K562 (cell line): ENCODE measurements at regions not wholly inside any gene's neighbourhood (a gene's known extent, or its start where the extent isn't known, plus 50 kb on each side); places are given as distances from the start of the nearest gene placed in this dataset.

Experiments
- ATAC-seq: fragments of 200-7000 bp; cut with Tn5 transposase; 3 replicates; pipeline ENCODE4 v1.9.1; 2020; ENCODE audit warnings: moderate library complexity
- BruUV-seq: library from RNA; stranded (reverse); fragments of 400-500 nt; replicated peaks from 2 replicates; lab custom pipeline; 2021; lab: Mats Ljungman, UMichigan
- CTCF ChIA-PET: fragments of 300-600 bp; formaldehyde crosslinking; extraction: SDS; loops from one replicate; lab custom pipeline; 2021; ENCODE audit warnings: low intra/inter-chr PET ratio; lab: Yijun Ruan, JAX
- POLR2A ChIA-PET: fragments of 300-600, 350-650 bp; sonication (Branson Sonifier 250); formaldehyde crosslinking; extraction: SDS; loops from one replicate; lab custom pipeline; 2021; ENCODE audit warnings: antibody characterized with exemption, inconsistent platforms; lab: Yijun Ruan, JAX
- DNase-seq, 4 experiments: peaks; one replicate each; pipeline versions ENCODE4 v3.0.0 to v3.0.0-alpha.2; 2011 to 2018; ENCODE audit warnings: low spot score in 3 of 4, mixed read lengths in 3 of 4; ENCODE audit errors: extremely low read depth in 1 of 4
- FAIRE-seq: peaks from 2 replicates; lab custom pipeline; 2011; peaks lifted over from hg19 to GRCh38; lab: Jason Lieb, UNC
- H2AFZ ChIP-seq: 2 replicates; pipeline ENCODE4 v1.6.0; 2011; ENCODE audit warnings: low read depth, low read length, control low read depth, inconsistent platforms
- H3K27ac ChIP-seq: fragments of 200-600 bp; 3 replicates; pipeline ENCODE4 v1.8.0; 2011; ENCODE audit warnings: low read depth, mild to moderate bottlenecking, control low read depth, inconsistent platforms, low read length, moderate library complexity, mixed read lengths; ENCODE audit errors: extremely low read depth
- H3K27me3 ChIP-seq, 2 experiments: fragments of 300-600 bp in 1 of 2; 2 replicates in 1 of 2; 3 replicates in 1 of 2; pipeline versions ENCODE4 v1.6.0 to v1.8.0; 2011; ENCODE audit warnings: inconsistent platforms in 2 of 2, low read length in 2 of 2, mild to moderate bottlenecking in 1 of 2, mixed read lengths in 1 of 2, moderate library complexity in 1 of 2; ENCODE audit not compliant: control insufficient read depth in 2 of 2, insufficient read depth in 2 of 2
- H3K36me3 ChIP-seq: fragments of 300-600 bp; 3 replicates; pipeline ENCODE4 v1.8.0; 2011; ENCODE audit warnings: mild to moderate bottlenecking, low read length, inconsistent platforms; ENCODE audit not compliant: control insufficient read depth, insufficient read depth
- H3K4me1 ChIP-seq, 2 experiments: fragments of 200-600 bp in 1 of 2; replicated peaks in 1 of 2; 2 replicates in 1 of 2; 3 replicates in 1 of 2; pipeline versions ENCODE4 v1.5.1 to v1.8.0; 2011; ENCODE audit warnings: inconsistent platforms in 2 of 2, low read length in 2 of 2, mild to moderate bottlenecking in 1 of 2, mixed read lengths in 1 of 2, moderate library complexity in 1 of 2; ENCODE audit not compliant: control insufficient read depth in 2 of 2, insufficient read depth in 2 of 2
- H3K4me2 ChIP-seq: 2 replicates; pipeline ENCODE4 v1.6.1; 2011; ENCODE audit warnings: low read length, control low read depth, inconsistent platforms, mixed read lengths; ENCODE audit not compliant: insufficient read depth
- H3K4me3 ChIP-seq: fragments of 200-600 bp; sonication (generic), shearing (Covaris generic); 2 replicates; pipeline ENCODE4 v1.5.1; 2016; ENCODE audit warnings: control low read depth, inconsistent platforms
- H3K79me2 ChIP-seq: fragments of 200-600 bp; 3 replicates; pipeline ENCODE4 v1.8.0; 2011; ENCODE audit warnings: low read length, inconsistent platforms; ENCODE audit not compliant: control insufficient read depth, insufficient read depth
- H3K9ac ChIP-seq, 2 experiments: 2 replicates each; pipeline versions ENCODE4 v1.6.0 to v1.6.1; 2011; ENCODE audit warnings: low read depth in 2 of 2, low read length in 2 of 2, control low read depth in 1 of 2, inconsistent platforms in 1 of 2, mild to moderate bottlenecking in 1 of 2, mixed read lengths in 1 of 2; ENCODE audit not compliant: insufficient read depth in 1 of 2
- H3K9me1 ChIP-seq: one replicate; pipeline ENCODE4 v1.6.0; 2011; ENCODE audit warnings: inconsistent platforms, mild to moderate bottlenecking, low read length, moderate library complexity; ENCODE audit not compliant: control insufficient read depth, insufficient read depth
- H3K9me3 ChIP-seq: replicated peaks from 2 replicates; pipeline ENCODE4 v1.5.1; 2011; ENCODE audit warnings: low read depth, low read length, inconsistent platforms; ENCODE audit not compliant: control insufficient read depth, insufficient read depth
- H4K20me1 ChIP-seq: replicated peaks from 2 replicates; pipeline ENCODE4 v1.6.1; 2011; ENCODE audit warnings: low read length, inconsistent platforms, mixed read lengths; ENCODE audit not compliant: control insufficient read depth, insufficient read depth
- C11orf30 ChIP-seq: fragments of 450-650 bp; IDR thresholded peaks from 2 replicates; pipeline ENCODE4 v1.6.1; 2016; ENCODE audit warnings: low read depth, mild to moderate bottlenecking
- CREBBP ChIP-seq: IDR thresholded peaks from one replicate; pipeline ENCODE4 v1.6.1; 2012; ENCODE audit warnings: low read depth, mild to moderate bottlenecking, control low read depth, inconsistent platforms, low read length
- CTCFL ChIP-seq: IDR thresholded peaks from 2 replicates; pipeline ENCODE4 v1.6.1; 2011; ENCODE audit warnings: borderline replicate concordance, low read depth, mild to moderate bottlenecking, moderate library complexity, low read length; ENCODE audit not compliant: insufficient read depth, poor library complexity, severe bottlenecking
- E2F6 ChIP-seq, 2 experiments: IDR thresholded peaks; 2 replicates each; pipeline ENCODE4 v1.6.1; 2011; ENCODE audit warnings: borderline replicate concordance in 1 of 2, control low read depth in 1 of 2, low read depth in 1 of 2, low read length in 1 of 2, mild to moderate bottlenecking in 1 of 2, mixed read lengths in 1 of 2, moderate library complexity in 1 of 2; ENCODE audit not compliant: insufficient read depth in 1 of 2, insufficient read length in 1 of 2, poor library complexity in 1 of 2, severe bottlenecking in 1 of 2; ENCODE audit errors: extremely low read depth in 1 of 2
- LEF1 ChIP-seq: fragments of 450-650 bp; IDR thresholded peaks from 2 replicates; pipeline ENCODE4 v1.6.1; 2016; ENCODE audit warnings: mild to moderate bottlenecking
- OTX1 ChIP-seq: fragments of 450-650 bp; formaldehyde crosslinking; IDR thresholded peaks from 2 replicates; pipeline ENCODE4 v1.4.0; 2022; ENCODE audit warnings: mild to moderate bottlenecking
- PRMT5 ChIP-seq: sonication (generic); formaldehyde crosslinking; IDR thresholded peaks from 2 replicates; pipeline ENCODE4 v1.5.0; 2020; ENCODE audit warnings: missing genetic modification reagents
- ZBTB34 ChIP-seq: fragments of 250-450 bp; sonication (Bioruptor Pico); IDR thresholded peaks from 2 replicates; pipeline ENCODE4 v1.8.0; 2021; ENCODE audit warnings: mild to moderate bottlenecking, moderate library complexity
- ZC3H4 ChIP-seq: sonication (generic); formaldehyde crosslinking; IDR thresholded peaks from 2 replicates; pipeline ENCODE4 v1.9.0; 2021; ENCODE audit warnings: missing genetic modification reagents, borderline replicate concordance
- ZHX1 ChIP-seq: fragments of 150-350 bp; conservative IDR thresholded peaks from 2 replicates; pipeline ENCODE4 v1.6.1; 2014; ENCODE audit warnings: low read length
- ZNF354B ChIP-seq: fragments of 250-450 bp; sonication (Bioruptor Pico); IDR thresholded peaks from 2 replicates; pipeline ENCODE4 v1.4.0; 2020
- ZNF668 ChIP-seq: fragments of 250-450 bp; sonication (Bioruptor Pico); IDR thresholded peaks from 2 replicates; pipeline ENCODE4 v1.8.0; 2022; ENCODE audit warnings: mild to moderate bottlenecking, inconsistent platforms
- WGBS: fragments of 100-300 bp; shearing (Covaris generic); methylation state at CpG from one replicate; pipeline ENCODE4 v1.1.6; 2016; ENCODE audit warnings: low coverage, mixed read lengths; ENCODE audit not compliant: insufficient coverage; ENCODE audit errors: missing lambda C conversion rate; 5-methylcytosine and 5-hydroxymethylcytosine counted together
- in situ Hi-C: fragments of 300-500 bp; cut with MboI; formaldehyde crosslinking; loops from 4 replicates; pipeline ENCODE4 v1.15.0; 2018; ENCODE audit warnings: inconsistent platforms, mixed read lengths
- intact Hi-C: fragments of 100-400 bp; cut with micrococcal nuclease; formaldehyde crosslinking; loops from 2 replicates; pipeline ENCODE4 v1.14.2; 2022

- ChIA-PET CTCF (no interaction called here), POLR2A (no interaction called here)
- intact Hi-C loops = no loop called here
- Histone ChIP-seq H3K4me2 (no peak overlapping the region), H3K79me2 (no peaks in the 10 kb centered on the region), H3K27ac (no peak overlapping the region), H3K9me1 (no peaks in the 10 kb centered on the region), H3K27me3 (no peaks in the 10 kb centered on the region), H3K36me3 (no peaks in the 10 kb centered on the region), H3K4me1 (no peaks in the 10 kb centered on the region), H3K9me3 (no peaks in the 10 kb centered on the region), H4K20me1 (no peaks in the 10 kb centered on the region), H3K9ac (no peak overlapping the region), H3K4me3 (no peak overlapping the region), H2AFZ (no peak overlapping the region)
- ATAC-seq (no peak), DNase-seq (no peak), FAIRE-seq (no peak)
- no TSS peak for BruUV-seq
- in situ Hi-C loops = no loop called here
- 0% methylated on average over 1 of the region's 1 CpG for WGBS
- no peak for TF ChIP-seq ZHX1
- TF ChIP-seq ZNF354B (CRISPR knock-in tag) = no peak
- no peak for TF ChIP-seq CTCFL
- no peak for TF ChIP-seq ZNF668 (CRISPR knock-in tag)
- TF ChIP-seq ZC3H4 (CRISPR knock-in tag) = no peak
- TF ChIP-seq LEF1 = no peak
- TF ChIP-seq C11orf30 = no peak
- TF ChIP-seq OTX1 = no peak
- no peak for TF ChIP-seq ZBTB34 (CRISPR knock-in tag)
- TF ChIP-seq CREBBP = no peak
- TF ChIP-seq E2F6 (IDR thresholded peaks at IDR 0.05; ENCODE audit: borderline replicate concordance in 1 of 2, extremely low read depth in 1 of 2, insufficient read depth in 1 of 2, insufficient read length in 1 of 2, low read depth in 1 of 2, low read length in 1 of 2, poor library complexity in 1 of 2, severe bottlenecking in 1 of 2) = no peak
- TF ChIP-seq PRMT5 (CRISPR knock-in tag) = no peak
Observed at GRCh38 chr5:86890375-86890774, 272.6 kb downstream of the COX7C start.
